HepG2 (cell line): ENCODE measurements at regions not wholly inside any gene's neighbourhood (a gene's known extent, or its start where the extent isn't known, plus 50 kb on each side); places are given as distances from the start of the nearest gene placed in this dataset.

Experiments
- ATAC-seq: fragments of 200-7000 bp; cut with Tn5 transposase; 3 replicates; pipeline ENCODE4 v1.9.1; 2020; ENCODE audit warnings: mild to moderate bottlenecking, moderate library complexity
- BruUV-seq: library from RNA; stranded (reverse); fragments of 400-500 nt; replicated peaks from 2 replicates; lab custom pipeline; 2021; lab: Mats Ljungman, UMichigan
- CTCF ChIA-PET: fragments of 300-600 bp; formaldehyde crosslinking; extraction: SDS; loops from one replicate; lab custom pipeline; 2021; ENCODE audit warnings: low total read pairs, inconsistent platforms, low intra/inter-chr PET ratio; lab: Yijun Ruan, JAX
- POLR2A ChIA-PET: fragments of 350-600 bp; sonication (Branson Sonifier 250); formaldehyde crosslinking; loops from one replicate; lab custom pipeline; 2020; ENCODE audit warnings: antibody characterized with exemption, inconsistent platforms; lab: Yijun Ruan, JAX
- DNase-seq: peaks from one replicate; pipeline ENCODE4 v3.0.0-alpha.2; 2015; ENCODE audit warnings: low spot score
- FAIRE-seq: peaks from 3 replicates; lab custom pipeline; 2011; peaks lifted over from hg19 to GRCh38; lab: Jason Lieb, UNC
- H2AFZ ChIP-seq: one replicate; pipeline ENCODE4 v1.6.1; 2011; ENCODE audit warnings: low read length, inconsistent platforms
- H3K27ac ChIP-seq: fragments of 300-600 bp; 3 replicates; pipeline ENCODE4 v1.8.0; 2011; ENCODE audit warnings: mixed run types, mild to moderate bottlenecking, mixed read lengths, low read length, inconsistent platforms; ENCODE audit not compliant: insufficient read depth; ENCODE audit errors: extremely low read length
- H3K27me3 ChIP-seq, 2 experiments: fragments of 200-600 bp in 1 of 2; 2 replicates in 1 of 2; 3 replicates in 1 of 2; pipeline versions ENCODE4 v1.6.0 to v1.8.0; 2011; ENCODE audit warnings: low read length in 2 of 2, mild to moderate bottlenecking in 2 of 2, moderate library complexity in 2 of 2, inconsistent platforms in 1 of 2; ENCODE audit not compliant: insufficient read depth in 2 of 2, control insufficient read depth in 1 of 2
- H3K36me3 ChIP-seq, 2 experiments: fragments of 200-600 bp in 1 of 2; replicated peaks in 1 of 2; 2 replicates in 1 of 2; 3 replicates in 1 of 2; pipeline versions ENCODE4 v1.5.1 to v1.8.0; 2011; ENCODE audit warnings: low read length in 2 of 2, inconsistent platforms in 1 of 2; ENCODE audit not compliant: insufficient read depth in 2 of 2, control insufficient read depth in 1 of 2
- H3K4me1 ChIP-seq: 2 replicates; pipeline ENCODE4 v1.5.1; 2012; ENCODE audit warnings: low read length, inconsistent platforms; ENCODE audit not compliant: insufficient read depth
- H3K4me2 ChIP-seq: 2 replicates; pipeline ENCODE4 v1.6.0; 2011; ENCODE audit warnings: low read depth, low read length, inconsistent platforms
- H3K4me3 ChIP-seq, 3 experiments: fragments of 200-600 bp in 1 of 3; sonication (generic), shearing (Covaris generic) in 1 of 3; replicated peaks in 1 of 3; 2 replicates each; pipeline ENCODE4 v1.5.1; 2011 to 2016; ENCODE audit warnings: low read length in 3 of 3, inconsistent platforms in 2 of 3, low read depth in 2 of 3, mild to moderate bottlenecking in 2 of 3, control low read depth in 1 of 3, mixed read lengths in 1 of 3; ENCODE audit not compliant: insufficient read depth in 1 of 3
- H3K79me2 ChIP-seq: one replicate; pipeline ENCODE4 v1.6.1; 2011; ENCODE audit warnings: low read length, inconsistent platforms; ENCODE audit not compliant: insufficient read depth
- H3K9ac ChIP-seq: 2 replicates; pipeline ENCODE4 v1.6.0; 2011; ENCODE audit warnings: mild to moderate bottlenecking, low read depth, low read length, inconsistent platforms; ENCODE audit not compliant: insufficient read depth
- H3K9me3 ChIP-seq: 2 replicates; pipeline ENCODE4 v1.5.1; 2012; ENCODE audit warnings: mild to moderate bottlenecking, low read length
- H4K20me1 ChIP-seq: 2 replicates; pipeline ENCODE4 v1.6.0; 2011; ENCODE audit warnings: inconsistent platforms, mild to moderate bottlenecking, low read length, moderate library complexity; ENCODE audit not compliant: insufficient read depth
- HNRNPLL ChIP-seq: fragments of 200-400 bp; formaldehyde crosslinking; IDR thresholded peaks from 2 replicates; pipeline ENCODE4 v1.6.1; 2017; ENCODE audit warnings: mild to moderate bottlenecking, low read depth, low read length; ENCODE audit not compliant: poor library complexity, severe bottlenecking
- KLF16 ChIP-seq, 2 experiments: sonication (generic) in 1 of 2; formaldehyde crosslinking in 1 of 2; IDR thresholded peaks; 2 replicates each; pipeline versions ENCODE4 v1.6.1 to v1.8.0; 2016 to 2023; ENCODE audit warnings: missing genetic modification reagents in 2 of 2, missing compliant biosample characterization in 1 of 2
- THAP8 ChIP-seq: sonication (generic); formaldehyde crosslinking; IDR thresholded peaks from 2 replicates; pipeline ENCODE4 v1.5.1; 2020; ENCODE audit warnings: missing genetic modification reagents, mild to moderate bottlenecking, borderline replicate concordance
- ZFP91 ChIP-seq: sonication (generic); formaldehyde crosslinking; IDR thresholded peaks from 2 replicates; pipeline ENCODE4 v1.9.0; 2022; ENCODE audit warnings: missing genetic modification reagents, mild to moderate bottlenecking, borderline replicate concordance
- ZNF337 ChIP-seq: sonication (generic); formaldehyde crosslinking; IDR thresholded peaks from 2 replicates; pipeline ENCODE4 v1.5.1; 2020; ENCODE audit warnings: missing genetic modification reagents, low read depth, mild to moderate bottlenecking, borderline replicate concordance
- ZNF512 ChIP-seq: sonication (generic); formaldehyde crosslinking; IDR thresholded peaks from 2 replicates; pipeline ENCODE4 v1.4.0; 2020; ENCODE audit warnings: mild to moderate bottlenecking, missing genetic modification reagents
- ZNF557 ChIP-seq: sonication (generic); formaldehyde crosslinking; IDR thresholded peaks from 2 replicates; pipeline ENCODE4 v1.4.0; 2020; ENCODE audit warnings: missing genetic modification reagents
- WGBS: methylation state at CpG from one replicate; pipeline ENCODE4 v1.1.6; 2017; ENCODE audit warnings: low lambda C conversion rate; 5-methylcytosine and 5-hydroxymethylcytosine counted together
- in situ Hi-C: cut with HindIII; loops from 2 replicates; pipeline ENCODE4 v1.10.0; 2017; ENCODE audit warnings: low pct_unique_long_range_greater_than_20kb; ENCODE audit not compliant: extremely low pct_ligation_motif_present
- intact Hi-C: fragments of 100-400 bp; cut with micrococcal nuclease; formaldehyde crosslinking; loops from one replicate; pipeline ENCODE4 v1.10.0; 2022; ENCODE audit not compliant: unreplicated experiment

DNA sequence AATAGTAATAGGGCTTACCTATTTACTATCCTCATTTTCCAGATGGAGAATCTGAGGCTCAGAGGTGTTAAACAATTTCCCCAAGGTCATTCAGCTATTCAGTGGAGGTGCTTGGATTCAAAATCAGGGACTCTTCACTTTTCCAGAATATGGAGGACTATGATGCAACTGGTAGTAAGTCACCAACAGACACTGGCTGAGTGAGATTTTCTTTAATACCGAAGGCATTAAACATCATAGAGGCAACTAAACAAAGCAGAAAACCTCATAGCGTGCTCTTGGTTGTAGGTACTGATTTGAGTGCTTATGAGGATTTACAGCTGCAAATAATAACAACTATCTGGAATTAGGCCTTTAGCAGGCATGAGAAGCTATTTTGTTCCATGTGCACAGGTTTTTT is 134.4 kb downstream of the DLEU7 start (continued):
- TF ChIP-seq ZNF512 (CRISPR knock-in tag) = no peak

DNA sequence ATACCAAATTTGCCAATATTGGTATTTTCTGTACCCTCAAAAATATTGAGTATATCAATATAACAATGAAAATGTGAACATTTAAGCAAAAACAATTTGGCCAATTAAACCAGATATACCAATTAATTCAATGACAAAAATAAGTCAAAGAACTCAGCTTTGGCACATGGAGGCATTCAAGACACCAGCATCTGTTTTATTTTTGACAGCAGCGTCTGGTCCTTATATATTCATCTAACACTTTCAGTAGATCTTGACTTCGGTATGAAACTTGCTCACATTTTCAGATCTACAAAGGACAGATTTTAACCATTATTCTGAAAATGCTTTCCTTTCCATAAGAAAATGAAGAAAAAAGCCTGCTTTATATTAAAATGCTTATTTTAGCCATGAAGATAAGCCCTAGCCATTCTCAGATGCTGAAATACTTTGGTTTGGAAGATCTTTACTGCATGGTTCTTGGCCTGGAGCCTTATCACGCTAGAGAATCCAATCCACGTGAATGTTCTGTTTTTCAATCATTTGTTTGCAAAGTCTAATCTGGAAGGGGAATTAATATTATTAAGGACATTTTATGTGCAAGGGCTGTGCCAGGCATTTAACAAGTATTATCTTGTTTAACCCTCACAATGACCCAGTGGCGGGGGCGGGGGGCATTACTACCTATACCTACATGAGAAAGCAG is 132.2 kb downstream of the DLEU7 start:
- in situ Hi-C loops = no loop called here
- no peak overlapping the region for H3K4me3 ChIP-seq
- ATAC-seq (no peak), DNase-seq (no peak)
- H3K4me2 ChIP-seq = no peak overlapping the region
- H3K9me3 ChIP-seq = no peaks in the 10 kb centered on the region
- peaks cover 1 to 10% of the 10 kb centered on the region in 2 experiments; a peak in 4 of 5 replicates for H3K36me3 ChIP-seq
- no peaks in the 10 kb centered on the region for H3K27me3 ChIP-seq
- H4K20me1 ChIP-seq = no peaks in the 10 kb centered on the region
- CTCF ChIA-PET = no interaction called here
- intact Hi-C loops = no loop called here
- POLR2A ChIA-PET = no interaction called here
- no peak for TF ChIP-seq ZNF557
- no peak for TF ChIP-seq HNRNPLL
- TF ChIP-seq, all 625 proteins: peak for 0
- 91% methylated on average over 6 of the region's 6 CpGs for WGBS
- no peak for FAIRE-seq
- no TSS peak for BruUV-seq
- H3K27ac ChIP-seq = no peak overlapping the region
- H3K79me2 ChIP-seq = no peaks in the 10 kb centered on the region
- no peak overlapping the region for H3K9ac ChIP-seq
- H2AFZ ChIP-seq = no peak overlapping the region
- H3K4me1 ChIP-seq = no peaks in the 10 kb centered on the region

DNA sequence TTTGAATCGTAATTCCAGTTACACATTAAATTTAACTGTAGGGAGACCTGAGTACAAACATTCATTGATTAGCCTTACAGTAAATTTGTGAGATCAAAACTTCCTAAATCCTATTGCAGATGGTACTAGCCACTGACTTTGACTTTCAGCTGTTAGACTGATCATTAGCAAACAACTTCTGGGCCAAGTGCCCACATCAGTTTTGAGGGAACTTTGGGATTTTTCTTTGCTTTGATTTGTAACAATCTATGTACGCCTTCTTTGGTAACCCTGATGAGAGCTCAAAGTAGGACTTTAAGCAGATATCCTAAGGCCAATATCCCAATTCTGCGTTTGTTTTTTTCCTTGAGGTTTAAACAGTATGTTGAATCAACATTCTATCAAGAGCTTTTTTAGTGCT is 131.5 kb downstream of the DLEU7 start:
- FAIRE-seq (no peak), ATAC-seq (no peak), DNase-seq (no peak)
- POLR2A ChIA-PET = no interaction called here
- no peak overlapping the region for H3K27ac ChIP-seq
- no peak overlapping the region for H3K4me2 ChIP-seq
- H3K4me3 ChIP-seq = no peak overlapping the region
- 82% methylated on average over 3 of the region's 3 CpGs for WGBS
- no peak overlapping the region for H2AFZ ChIP-seq
- H3K27me3 ChIP-seq = no peaks in the 10 kb centered on the region
- H3K4me1 ChIP-seq = no peaks in the 10 kb centered on the region
- no peak overlapping the region for H3K9ac ChIP-seq
- H3K79me2 ChIP-seq = no peaks in the 10 kb centered on the region
- no peaks in the 10 kb centered on the region for H3K9me3 ChIP-seq
- no peaks in the 10 kb centered on the region for H4K20me1 ChIP-seq
- intact Hi-C loops (no loop called here), in situ Hi-C loops (no loop called here)
- CTCF ChIA-PET = no interaction called here
- BruUV-seq = no TSS peak
- peaks cover 1 to 10% of the 10 kb centered on the region in 2 experiments; a peak in 4 of 5 replicates for H3K36me3 ChIP-seq
- no peak for TF ChIP-seq KLF16 (CRISPR knock-in tag; IDR thresholded peaks at IDR 0.05)
- no peak for TF ChIP-seq THAP8 (CRISPR knock-in tag)
- TF ChIP-seq ZNF337 = no peak
- TF ChIP-seq ZFP91 (CRISPR knock-in tag) = no peak
